Fibroblast of the conjunctiva (primary cell): ENCODE measurements at regions not wholly inside any gene's neighbourhood (a gene's known extent, or its start where the extent isn't known, plus 50 kb on each side); places are given as distances from the start of the nearest gene placed in this dataset.
"Not testable (repeated sequence)": the region's sequence is repeated elsewhere in the genome, so short reads cannot be mapped to it uniquely, and the experiment has no call there.

ENCODE experiments used
- DNase-seq: peaks from one replicate; pipeline ENCODE4 v3.0.0-alpha.2; 2010; ENCODE audit warnings: low read depth

- no peak for DNase-seq
Observed at GRCh38 chr5:10126900-10127299, 122.8 kb downstream of the ATPSCKMT start.

- DNase-seq = no peak
Observed at GRCh38 chr5:10125116-10125515, 124.6 kb downstream of the ATPSCKMT start.

GRCh38 chr5:10124287-10124686, 125.4 kb downstream of the ATPSCKMT start:
- no peak for DNase-seq

- DNase-seq = no peak
Observed at GRCh38 chr5:10123254-10123989, 126.3 kb downstream of the ATPSCKMT start.

GRCh38 chr5:10122076-10122726, 127.5 kb downstream of the ATPSCKMT start:
- no peak for DNase-seq

- DNase-seq = no peak
Observed at GRCh38 chr5:10120934-10121333, 128.8 kb downstream of the ATPSCKMT start.

GRCh38 chr5:10118150-10118549, 131.5 kb downstream of the ATPSCKMT start:
- DNase-seq = no peak

GRCh38 chr5:10116594-10116993, 133.1 kb downstream of the ATPSCKMT start:
- DNase-seq = no peak

GRCh38 chr5:10115669-10116068, 134.0 kb downstream of the ATPSCKMT start:
- no peak for DNase-seq

- peak; percentile 43 for DNase-seq
Observed at GRCh38 chr5:10111571-10111970, 138.1 kb downstream of the ATPSCKMT start.

- DNase-seq = no peak
Observed at GRCh38 chr5:10110228-10110627, 139.5 kb downstream of the ATPSCKMT start.

- no peak for DNase-seq
Observed at GRCh38 chr5:10109299-10109698, 140.4 kb downstream of the ATPSCKMT start.

GRCh38 chr5:10106806-10107205, 142.9 kb downstream of the ATPSCKMT start:
- no peak for DNase-seq

- DNase-seq = no peak
Observed at GRCh38 chr5:10106285-10106684, 143.4 kb downstream of the ATPSCKMT start.

GRCh38 chr5:10102706-10103497, 146.8 kb downstream of the ATPSCKMT start:
- no peak for DNase-seq

GRCh38 chr5:10102235-10102634, 147.5 kb downstream of the ATPSCKMT start:
- DNase-seq = not testable (repeated sequence)

- no peak for DNase-seq
Observed at GRCh38 chr5:10099548-10099947, 150.1 kb downstream of the ATPSCKMT start.

GRCh38 chr5:10091701-10092100, 158.0 kb downstream of the ATPSCKMT start:
- DNase-seq = no peak

- no peak for DNase-seq
Observed at GRCh38 chr5:10090074-10090473, 159.6 kb downstream of the ATPSCKMT start.

- no peak for DNase-seq
Observed at GRCh38 chr5:10085185-10085584, 164.5 kb downstream of the ATPSCKMT start.

GRCh38 chr5:10081584-10081983, 168.1 kb downstream of the ATPSCKMT start:
- DNase-seq = no peak

- DNase-seq = peak; percentile 61
Observed at GRCh38 chr5:10077791-10078545, 171.7 kb downstream of the ATPSCKMT start.
